ENCODE measurements at regions not wholly inside any gene's neighbourhood (a gene's known extent, or its start where the extent isn't known, plus 50 kb on each side); places are given as distances from the start of the nearest gene placed in this dataset.

DNA sequence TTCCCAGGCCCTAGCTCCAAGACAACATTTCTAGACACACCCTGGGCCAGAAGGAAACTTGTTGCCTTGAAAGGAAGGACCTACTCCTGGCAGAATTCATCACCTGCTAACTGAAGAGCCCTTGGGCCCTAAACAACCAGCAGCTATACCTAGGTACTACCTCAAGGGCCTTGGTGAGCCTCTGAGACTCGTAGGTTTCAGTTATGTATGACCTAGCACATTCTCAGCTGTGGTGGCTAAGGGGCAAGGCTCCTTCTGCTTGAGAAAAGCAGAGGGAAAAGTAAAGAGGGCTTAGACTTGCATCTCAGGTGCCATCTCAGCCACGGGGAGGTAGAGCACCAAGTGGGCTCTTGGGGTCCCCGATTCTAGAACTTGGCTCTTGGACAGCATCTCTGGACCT, 132.3 kb upstream of the NHSL1 start:
- no peak overlapping the region for H3K4me3 ChIP-seq (ENCODE audit: low read depth, low read length)
- TF ChIP-seq, protein P1, sequence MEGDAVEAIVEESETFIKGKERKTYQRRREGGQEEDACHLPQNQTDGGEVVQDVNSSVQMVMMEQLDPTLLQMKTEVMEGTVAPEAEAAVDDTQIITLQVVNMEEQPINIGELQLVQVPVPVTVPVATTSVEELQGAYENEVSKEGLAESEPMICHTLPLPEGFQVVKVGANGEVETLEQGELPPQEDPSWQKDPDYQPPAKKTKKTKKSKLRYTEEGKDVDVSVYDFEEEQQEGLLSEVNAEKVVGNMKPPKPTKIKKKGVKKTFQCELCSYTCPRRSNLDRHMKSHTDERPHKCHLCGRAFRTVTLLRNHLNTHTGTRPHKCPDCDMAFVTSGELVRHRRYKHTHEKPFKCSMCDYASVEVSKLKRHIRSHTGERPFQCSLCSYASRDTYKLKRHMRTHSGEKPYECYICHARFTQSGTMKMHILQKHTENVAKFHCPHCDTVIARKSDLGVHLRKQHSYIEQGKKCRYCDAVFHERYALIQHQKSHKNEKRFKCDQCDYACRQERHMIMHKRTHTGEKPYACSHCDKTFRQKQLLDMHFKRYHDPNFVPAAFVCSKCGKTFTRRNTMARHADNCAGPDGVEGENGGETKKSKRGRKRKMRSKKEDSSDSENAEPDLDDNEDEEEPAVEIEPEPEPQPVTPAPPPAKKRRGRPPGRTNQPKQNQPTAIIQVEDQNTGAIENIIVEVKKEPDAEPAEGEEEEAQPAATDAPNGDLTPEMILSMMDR (IDR thresholded peaks at IDR 0.05; ENCODE audit: low read depth, low read length): no peak
- H3K36me3 ChIP-seq: no peaks in the 10 kb centered on the region
- H3K9me3 ChIP-seq (ENCODE audit: severe bottlenecking): no peaks in the 10 kb centered on the region
- DNase-seq: no peak
- no peaks in the 10 kb centered on the region for H3K27me3 ChIP-seq (ENCODE audit: insufficient read depth, low read depth, severe bottlenecking)
- H3K27ac ChIP-seq: no peak overlapping the region

DNA sequence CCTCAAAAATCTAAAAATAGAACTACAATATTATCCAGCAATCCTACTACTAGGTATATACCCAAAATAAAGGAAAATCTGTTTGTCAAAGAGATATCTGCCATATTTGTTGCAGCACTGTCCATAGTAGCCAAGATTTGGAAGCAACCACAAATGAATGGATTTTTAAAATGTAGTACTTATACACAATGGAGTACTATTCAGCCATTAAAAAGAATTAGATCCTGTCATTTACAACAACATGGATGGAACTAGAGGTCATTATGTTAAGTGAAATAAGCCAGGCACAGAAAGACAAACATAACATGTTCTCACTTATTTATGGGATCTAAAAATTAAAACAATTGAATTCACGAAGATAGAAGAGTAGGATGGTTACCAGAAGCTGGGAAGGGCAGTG, 135.7 kb upstream of the CCDC28A start:
- no peak for DNase-seq
- TF ChIP-seq, protein P1 (IDR thresholded peaks at IDR 0.05; ENCODE audit: low read depth, low read length): no peak
- Histone ChIP-seq H3K9me3 (ENCODE audit: severe bottlenecking) (no peaks in the 10 kb centered on the region), H3K27me3 (ENCODE audit: insufficient read depth, low read depth, severe bottlenecking) (no peaks in the 10 kb centered on the region), H3K4me3 (ENCODE audit: low read depth, low read length) (no peak overlapping the region), H3K27ac (no peak overlapping the region), H3K36me3 (no peaks in the 10 kb centered on the region)

DNA sequence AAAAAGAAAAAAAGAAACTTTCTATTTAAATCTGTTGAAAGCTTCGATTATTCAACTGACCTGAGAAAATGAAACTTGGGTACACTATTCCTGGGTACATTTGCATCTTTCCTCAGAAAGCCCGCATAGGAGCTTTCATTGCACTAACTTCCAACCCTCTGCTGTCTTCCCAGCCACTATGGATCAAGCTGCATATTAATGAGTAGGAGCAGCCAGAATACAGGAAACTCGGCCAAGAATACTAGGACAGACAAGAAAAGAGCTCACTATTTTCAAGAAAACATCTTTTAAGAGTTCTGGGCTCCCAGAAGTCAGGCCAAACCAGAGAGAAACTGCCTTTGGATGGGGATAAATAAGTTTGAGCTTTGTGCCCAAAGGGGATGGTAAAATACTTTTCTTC, 135.0 kb upstream of the CCDC28A start:
- TF ChIP-seq, protein P1 (IDR thresholded peaks at IDR 0.05; ENCODE audit: low read depth, low read length): no peak
- no peak for DNase-seq
- no peak overlapping the region for H3K27ac ChIP-seq
- H3K9me3 ChIP-seq (ENCODE audit: severe bottlenecking): no peaks in the 10 kb centered on the region
- H3K4me3 ChIP-seq (ENCODE audit: low read depth, low read length): no peak overlapping the region
- no peaks in the 10 kb centered on the region for H3K27me3 ChIP-seq (ENCODE audit: insufficient read depth, low read depth, severe bottlenecking)
- no peaks in the 10 kb centered on the region for H3K36me3 ChIP-seq

DNA sequence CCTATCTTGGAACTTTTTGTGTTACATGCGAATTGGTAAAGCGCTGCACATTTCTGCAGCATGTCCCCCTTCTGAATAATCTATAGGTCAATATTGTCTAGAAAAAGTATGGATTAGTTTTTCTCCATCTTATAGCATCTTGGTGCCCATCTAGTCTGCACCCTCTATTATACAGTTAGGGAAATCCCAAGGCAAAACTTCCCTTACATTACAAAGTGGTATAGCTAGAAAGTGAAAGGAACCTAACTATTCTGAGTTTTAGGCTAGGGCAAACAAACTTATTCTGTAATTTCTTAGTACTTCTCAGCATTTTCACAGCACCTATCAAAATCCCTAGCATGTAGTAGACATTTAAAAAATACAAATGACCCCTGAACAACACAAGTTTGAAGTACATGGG, 133.5 kb upstream of the CCDC28A start:
- TF ChIP-seq, protein P1 (IDR thresholded peaks at IDR 0.05; ENCODE audit: low read depth, low read length): no peak
- Histone ChIP-seq H3K27ac (no peak overlapping the region), H3K27me3 (ENCODE audit: insufficient read depth, low read depth, severe bottlenecking) (no peaks in the 10 kb centered on the region), H3K36me3 (no peaks in the 10 kb centered on the region), H3K4me3 (ENCODE audit: low read depth, low read length) (no peak overlapping the region), H3K9me3 (ENCODE audit: severe bottlenecking) (no peaks in the 10 kb centered on the region)
- no peak for DNase-seq

DNA sequence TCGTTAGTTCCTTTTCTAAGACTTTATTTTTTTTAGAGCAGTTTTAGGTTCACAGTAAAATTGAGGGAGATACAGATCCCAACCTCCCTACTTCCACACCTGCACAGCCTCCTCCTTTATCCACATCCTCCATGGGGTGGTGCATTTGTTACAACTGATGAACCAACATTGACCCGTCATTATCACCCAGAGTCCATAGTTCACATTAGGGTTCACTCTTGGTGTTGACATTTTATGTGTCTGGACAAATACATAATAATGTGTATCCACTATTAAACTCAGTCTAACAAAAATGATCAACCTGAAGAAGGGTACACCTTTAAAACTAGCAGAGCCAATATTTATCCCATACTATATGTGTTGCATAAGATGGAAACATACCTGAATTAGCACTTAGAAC, 130.4 kb upstream of the CCDC28A start:
- Histone ChIP-seq H3K27ac (no peak overlapping the region), H3K4me3 (ENCODE audit: low read depth, low read length) (no peak overlapping the region), H3K9me3 (ENCODE audit: severe bottlenecking) (no peaks in the 10 kb centered on the region), H3K36me3 (no peaks in the 10 kb centered on the region), H3K27me3 (ENCODE audit: insufficient read depth, low read depth, severe bottlenecking) (no peaks in the 10 kb centered on the region)
- TF ChIP-seq, protein P1 (IDR thresholded peaks at IDR 0.05; ENCODE audit: low read depth, low read length): no peak
- DNase-seq: no peak

DNA sequence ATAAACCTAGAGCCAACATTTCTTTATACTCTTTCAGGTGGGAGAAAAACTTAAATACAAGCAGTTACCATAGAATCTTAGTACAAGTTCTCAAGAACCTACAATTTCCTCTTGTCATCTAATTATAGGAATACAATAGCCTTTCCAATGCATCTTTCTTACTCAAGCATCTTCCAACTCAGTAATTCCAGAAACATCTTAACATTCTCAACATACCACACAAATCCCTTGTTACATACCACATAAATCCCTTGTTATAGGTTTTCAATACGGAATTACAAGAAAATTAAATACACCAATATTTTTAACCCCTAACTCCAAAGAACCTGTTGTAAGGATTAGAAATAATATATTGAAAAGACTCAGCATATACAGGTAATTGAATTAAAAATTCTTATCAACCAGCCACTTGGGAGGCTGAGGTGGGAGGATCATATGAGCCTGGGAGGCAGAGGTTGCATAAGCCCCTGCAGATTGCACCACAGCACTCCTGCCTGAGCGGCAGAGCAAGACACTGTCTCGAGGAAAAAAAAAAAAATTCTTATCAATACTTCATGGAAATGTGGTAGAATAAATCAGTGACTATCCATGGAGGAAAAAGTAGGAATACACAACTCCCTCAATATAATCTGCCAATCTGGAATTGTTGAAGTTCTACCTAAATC, 127.5 kb upstream of the CCDC28A start:
- TF ChIP-seq, protein P1 (IDR thresholded peaks at IDR 0.05; ENCODE audit: low read depth, low read length): no peak
- Histone ChIP-seq H3K4me3 (ENCODE audit: low read depth, low read length) (no peak overlapping the region), H3K36me3 (no peaks in the 10 kb centered on the region), H3K9me3 (ENCODE audit: severe bottlenecking) (no peaks in the 10 kb centered on the region), H3K27me3 (ENCODE audit: insufficient read depth, low read depth, severe bottlenecking) (no peaks in the 10 kb centered on the region), H3K27ac (no peak overlapping the region)
- DNase-seq: no peak

Measured in WERI-Rb-1 (cell line).